Psoas muscle (tissue), 7 donors: ENCODE measurements at regions not wholly inside any gene's neighbourhood (a gene's known extent, or its start where the extent isn't known, plus 50 kb on each side); places are given as distances from the start of the nearest gene placed in this dataset.
"Not testable (repeated sequence)": the region's sequence is repeated elsewhere in the genome, so short reads cannot be mapped to it uniquely, and the experiment has no call there.

Experiments used
- ATAC-seq, 4 donors: fragments of 200-7000 bp; cut with Tn5 transposase; one replicate each; pipeline ENCODE4 v1.9.1; 2020; ENCODE audit warnings: moderate library complexity in 3 of 4, mild to moderate bottlenecking in 2 of 4
- DNase-seq, 2 donors: peaks; one replicate each; pipeline ENCODE4 v3.0.0-alpha.2; 2020
- H3K27ac ChIP-seq: fragments of 200-600 bp; one replicate; pipeline ENCODE4 v1.8.0; 2022
- H3K27me3 ChIP-seq, 3 donors: fragments of 200-600 bp in 1 of 3; one replicate each; pipeline versions ENCODE4 v1.6.1 to v1.8.0; 2013 to 2022; ENCODE audit warnings: low read length in 2 of 3, mild to moderate bottlenecking in 2 of 3, moderate library complexity in 1 of 3; ENCODE audit not compliant: insufficient read depth in 3 of 3
- H3K36me3 ChIP-seq, 2 donors: fragments of 200-600 bp in 1 of 2; one replicate each; pipeline versions ENCODE4 v1.6.1 to v1.8.0; 2013 to 2022; ENCODE audit warnings: low read depth in 1 of 2, mild to moderate bottlenecking in 1 of 2, moderate library complexity in 1 of 2; ENCODE audit not compliant: insufficient read depth in 1 of 2
- H3K4me1 ChIP-seq: fragments of 200-600 bp; one replicate; pipeline ENCODE4 v1.8.0; 2022
- H3K4me3 ChIP-seq: fragments of 200-600 bp; one replicate; pipeline ENCODE4 v1.8.0; 2022; ENCODE audit warnings: mild to moderate bottlenecking
- H3K9me3 ChIP-seq: fragments of 200-600 bp; one replicate; pipeline ENCODE4 v1.8.0; 2022
- WGBS, 3 donors: extraction: QIAGEN DNeasy Blood & Tissue Kit; methylation state at CpG; one replicate each; pipeline versions ENCODE4 v1.1.6 to v1.1.7; 2013; 5-methylcytosine and 5-hydroxymethylcytosine counted together
- intact Hi-C, 2 donors: fragments of 100-400 bp; cut with DNase I; formaldehyde crosslinking; loops; one replicate each; pipeline versions ENCODE4 v1.11.0 to v1.14.2; 2022
- TF ChIP-seq, protein P1 (sequence below): fragments of 200-600 bp; IDR thresholded peaks from one replicate; pipeline ENCODE4 v1.8.0; 2022; ENCODE audit warnings: antibody characterized with exemption
- donor health status: healthy with polysubstance abuse.
- donor health status: DM: no; HTN: no; CAD: no; lungs with moderate emphysema.
- donor health status: Bipolar disorder and iron deficiency.
- donor health status: healthy.
- donor health status: DM: yes; HTN: yes; CAD: no.
- donor health status: DM: no; HTN: no; CAD: no.
- donor health status: DM: yes; HTN: yes; CAD: no.

DNA sequence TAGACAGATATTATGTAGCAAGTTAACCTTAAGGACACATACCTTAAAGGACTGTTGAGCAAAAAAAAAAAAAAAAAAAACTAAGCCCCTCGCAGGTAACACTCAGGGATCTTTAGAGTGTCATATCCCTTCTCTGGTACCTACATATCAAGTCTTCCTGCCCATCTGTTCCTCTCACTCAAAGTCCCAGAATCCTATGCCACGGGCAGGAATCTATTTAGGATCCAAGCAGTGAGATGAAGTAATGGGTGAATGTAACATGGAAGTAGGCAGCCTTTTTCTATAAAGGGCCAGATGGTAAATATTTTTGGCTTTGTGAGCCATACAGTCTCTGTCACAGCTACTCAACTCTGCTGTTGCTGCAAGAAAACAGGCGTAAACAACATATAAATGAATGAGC, 496.7 kb downstream of the STK39 start:
- Histone ChIP-seq H3K9me3 (no peaks in the 10 kb centered on the region), H3K4me1 (peaks cover 20% of the 10 kb centered on the region), H3K27me3 (no peaks in the 10 kb centered on the region), H3K27ac (peak overlapping the region; percentile 96), H3K4me3 (peak overlapping the region; percentile 62), H3K36me3 (no peaks in the 10 kb centered on the region)
- ATAC-seq = peak; percentile 65 to 72 (median 70)
- WGBS, 3 donors = 37 to 70% (median 45%) methylated on average over 3 of the region's 3 CpGs
- no peak for DNase-seq
- TF ChIP-seq, protein P1, sequence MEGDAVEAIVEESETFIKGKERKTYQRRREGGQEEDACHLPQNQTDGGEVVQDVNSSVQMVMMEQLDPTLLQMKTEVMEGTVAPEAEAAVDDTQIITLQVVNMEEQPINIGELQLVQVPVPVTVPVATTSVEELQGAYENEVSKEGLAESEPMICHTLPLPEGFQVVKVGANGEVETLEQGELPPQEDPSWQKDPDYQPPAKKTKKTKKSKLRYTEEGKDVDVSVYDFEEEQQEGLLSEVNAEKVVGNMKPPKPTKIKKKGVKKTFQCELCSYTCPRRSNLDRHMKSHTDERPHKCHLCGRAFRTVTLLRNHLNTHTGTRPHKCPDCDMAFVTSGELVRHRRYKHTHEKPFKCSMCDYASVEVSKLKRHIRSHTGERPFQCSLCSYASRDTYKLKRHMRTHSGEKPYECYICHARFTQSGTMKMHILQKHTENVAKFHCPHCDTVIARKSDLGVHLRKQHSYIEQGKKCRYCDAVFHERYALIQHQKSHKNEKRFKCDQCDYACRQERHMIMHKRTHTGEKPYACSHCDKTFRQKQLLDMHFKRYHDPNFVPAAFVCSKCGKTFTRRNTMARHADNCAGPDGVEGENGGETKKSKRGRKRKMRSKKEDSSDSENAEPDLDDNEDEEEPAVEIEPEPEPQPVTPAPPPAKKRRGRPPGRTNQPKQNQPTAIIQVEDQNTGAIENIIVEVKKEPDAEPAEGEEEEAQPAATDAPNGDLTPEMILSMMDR = no peak
- intact Hi-C loops = loop anchor here in 1 of 2 donors (5.0 kb wide), 1 partner anchor 77 kb away; no protein-coding TSS in a partner anchor

DNA sequence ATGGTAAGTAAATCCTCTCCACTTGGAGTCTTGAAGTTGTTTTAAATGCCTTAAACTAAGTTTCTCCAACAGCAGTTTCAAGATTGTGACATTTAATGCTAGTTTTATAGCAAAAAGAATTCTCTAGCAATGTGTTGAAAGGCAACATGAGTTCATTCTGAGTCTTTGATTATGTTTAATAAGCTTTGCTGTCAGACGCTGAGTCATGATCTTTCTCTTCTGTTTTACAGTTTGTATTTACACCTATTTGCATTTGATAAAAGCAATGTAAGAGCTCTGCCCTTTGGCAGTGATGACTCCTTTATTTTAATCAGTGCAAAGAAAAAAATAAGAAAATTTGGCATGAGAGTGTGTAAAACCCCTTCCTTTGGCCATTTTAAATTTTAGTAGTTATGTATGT, 497.7 kb downstream of the STK39 start:
- Histone ChIP-seq H3K27ac (peak overlapping the region; percentile 96), H3K4me3 (peak overlapping the region; percentile 62), H3K36me3 (no peaks in the 10 kb centered on the region), H3K4me1 (peaks cover 20% of the 10 kb centered on the region), H3K27me3 (no peaks in the 10 kb centered on the region), H3K9me3 (no peaks in the 10 kb centered on the region)
- TF ChIP-seq, protein P1 = no peak
- ATAC-seq (peak in 1 of 4 donors; percentile 33), DNase-seq (no peak)
- 13 to 51% (median 22%) methylated on average over 1 of the region's 1 CpG for WGBS, 3 donors
- intact Hi-C loops = loop anchor here (5.0 to 10.0 kb wide), 2 partner anchors 78 to 615 kb away; no protein-coding TSS in a partner anchor

DNA sequence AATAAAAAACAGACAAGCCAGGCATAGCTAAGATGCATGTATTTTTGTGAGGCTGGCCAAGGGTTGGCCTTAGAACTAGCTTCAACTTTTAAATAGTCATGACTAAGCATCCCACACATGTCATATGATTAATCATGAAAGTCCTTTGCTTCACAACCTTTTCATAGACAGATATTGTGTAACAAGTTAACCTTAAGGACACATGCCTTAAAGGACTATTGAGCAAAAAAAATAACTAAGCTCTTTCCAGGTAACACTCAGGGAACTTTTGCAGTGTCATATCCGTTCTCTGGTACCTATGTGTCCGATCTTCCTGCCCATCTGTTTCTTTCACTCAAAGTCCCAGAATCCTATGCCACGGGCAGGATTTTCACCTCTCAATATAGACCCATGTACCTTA, 498.4 kb downstream of the STK39 start:
- Histone ChIP-seq H3K27me3 (no peaks in the 10 kb centered on the region), H3K4me3 (peak overlapping the region; percentile 62), H3K9me3 (no peaks in the 10 kb centered on the region), H3K36me3 (no peaks in the 10 kb centered on the region), H3K4me1 (peaks cover 20% of the 10 kb centered on the region), H3K27ac (peak overlapping the region; percentile 96)
- WGBS, 3 donors = 28 to 42% (median 32%) methylated on average over 3 of the region's 3 CpGs
- DNase-seq = peak in 1 of 2 donors; percentile 52
- intact Hi-C loops = loop anchor here in 1 of 2 donors (10.0 kb wide), 1 partner anchor 614 kb away; no protein-coding TSS in a partner anchor
- ATAC-seq = peak; percentile 82 to 90 (median 88)
- TF ChIP-seq, protein P1 = no peak

DNA sequence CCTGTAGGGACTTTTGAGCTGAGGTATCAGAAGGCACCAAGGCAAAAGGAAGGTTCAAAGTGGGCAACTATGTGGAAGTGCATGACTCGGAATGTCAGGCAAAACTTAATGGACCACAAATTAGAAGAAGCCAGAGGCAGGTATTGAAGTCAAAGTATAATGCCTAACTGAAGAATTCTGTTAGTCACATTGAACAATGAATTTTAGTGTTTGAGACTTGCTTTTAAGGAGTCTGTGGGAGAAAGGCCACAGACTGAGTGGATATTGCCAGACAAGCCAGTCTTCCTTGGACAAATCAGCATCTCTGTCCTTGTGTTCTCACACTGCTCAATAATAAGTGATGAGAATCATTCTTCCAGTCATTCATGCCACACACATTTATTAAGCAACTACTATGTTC, 498.9 kb downstream of the STK39 start:
- no peaks in the 10 kb centered on the region for H3K36me3 ChIP-seq
- TF ChIP-seq, protein P1 = no peak
- H3K4me1 ChIP-seq = peaks cover 16% of the 10 kb centered on the region
- H3K27me3 ChIP-seq = no peaks in the 10 kb centered on the region
- ATAC-seq = no peak
- no peaks in the 10 kb centered on the region for H3K9me3 ChIP-seq
- WGBS, 3 donors = 93 to 100% (median 93%) methylated on average over 1 of the region's 1 CpG
- H3K4me3 ChIP-seq = no peak overlapping the region
- intact Hi-C loops = loop anchor here in 1 of 2 donors (10.0 kb wide), 1 partner anchor 614 kb away; no protein-coding TSS in a partner anchor
- H3K27ac ChIP-seq = peak overlapping the region; percentile 96
- DNase-seq = no peak

DNA sequence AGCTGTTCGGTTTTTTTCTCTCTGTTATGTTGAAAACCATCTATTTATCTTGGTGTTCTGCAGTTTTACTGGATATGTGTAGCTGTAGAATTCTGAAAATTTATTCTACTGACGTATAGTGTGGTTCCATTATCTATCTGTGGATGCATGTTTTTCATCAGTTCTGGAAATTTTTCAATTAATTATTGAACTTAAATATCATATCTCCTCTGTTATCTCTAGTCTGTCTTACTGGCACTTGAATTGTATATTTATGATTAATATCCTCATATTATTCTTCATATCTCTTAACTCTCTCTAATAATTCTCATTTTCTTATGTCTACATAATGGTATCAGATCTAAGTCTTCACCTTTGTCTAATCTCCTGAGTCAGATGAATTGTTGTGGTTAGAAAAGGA, 501.7 kb downstream of the STK39 start:
- no peak overlapping the region for H3K4me3 ChIP-seq
- no peak for DNase-seq
- no peaks in the 10 kb centered on the region for H3K36me3 ChIP-seq
- no peak for ATAC-seq
- no peak overlapping the region for H3K27ac ChIP-seq
- TF ChIP-seq, protein P1 = no peak
- intact Hi-C loops = loop anchor here in 1 of 2 donors (10.0 kb wide), 1 partner anchor 611 kb away; no protein-coding TSS in a partner anchor
- WGBS, 3 donors = 72 to 95% (median 90%) methylated on average over 2 of the region's 2 CpGs
- H3K27me3 ChIP-seq = no peaks in the 10 kb centered on the region
- no peaks in the 10 kb centered on the region for H3K9me3 ChIP-seq
- H3K4me1 ChIP-seq = no peaks in the 10 kb centered on the region

DNA sequence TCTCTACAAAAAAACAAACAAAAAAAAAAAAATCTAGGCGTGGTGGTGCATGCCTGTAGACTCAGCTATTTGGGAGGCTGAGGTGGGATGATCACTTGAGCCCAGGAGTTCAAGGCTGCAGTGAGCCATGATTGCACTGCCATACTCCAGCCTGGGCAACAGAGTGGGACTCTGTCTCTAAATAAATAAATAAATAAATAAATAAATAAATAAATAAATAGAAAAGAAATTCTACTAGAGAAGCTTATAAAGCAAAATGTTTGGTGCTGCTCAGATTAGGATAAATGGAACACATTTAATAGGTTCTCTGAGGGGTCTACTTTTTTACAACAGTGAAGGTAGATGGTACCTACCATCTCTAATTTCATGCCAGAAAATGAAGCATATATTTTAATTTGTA, 507.5 kb downstream of the STK39 start:
- not testable (repeated sequence) for H3K27me3 ChIP-seq, H3K36me3 ChIP-seq, H3K27ac ChIP-seq, DNase-seq, H3K4me1 ChIP-seq, ATAC-seq, H3K9me3 ChIP-seq, H3K4me3 ChIP-seq
- intact Hi-C loops = loop anchor here in 1 of 2 donors (10.0 kb wide), 1 partner anchor 605 kb away; no protein-coding TSS in a partner anchor
- 83 to 100% (median 93%) methylated on average over 1 of the region's 1 CpG for WGBS, 3 donors
